ENCODE measurements at regions not wholly inside any gene's neighbourhood (a gene's known extent, or its start where the extent isn't known, plus 50 kb on each side); places are given as distances from the start of the nearest gene placed in this dataset.

GRCh38 chr5:2187156-2187555 lies 304.4 kb upstream of the IRX4 start:
- in situ Hi-C loops (cut with HindIII; ENCODE audit: low pct_ligation_motif_present, low pct_unique_long_range_greater_than_20kb, low sequenced_read_pairs) = no loop called here
- DNase-seq = no peak

- in situ Hi-C loops (cut with HindIII; ENCODE audit: low pct_ligation_motif_present, low pct_unique_long_range_greater_than_20kb, low sequenced_read_pairs) = no loop called here
Measured at GRCh38 chr5:2186472-2187015, 303.8 kb upstream of the IRX4 start.

GRCh38 chr5:2185646-2186471 lies 303.1 kb upstream of the IRX4 start:
- in situ Hi-C loops (cut with HindIII; ENCODE audit: low pct_ligation_motif_present, low pct_unique_long_range_greater_than_20kb, low sequenced_read_pairs) = no loop called here
- no peak for DNase-seq

More at GRCh38 chr5:2186472-2187015, 303.8 kb upstream of the IRX4 start:
- DNase-seq = no peak

- no peak for DNase-seq
- in situ Hi-C loops (cut with HindIII; ENCODE audit: low pct_ligation_motif_present, low pct_unique_long_range_greater_than_20kb, low sequenced_read_pairs) = no loop called here
Measured at GRCh38 chr5:2184563-2185540, 302.1 kb upstream of the IRX4 start.

GRCh38 chr5:2184026-2184366 lies 301.3 kb upstream of the IRX4 start:
- no peak for DNase-seq
- in situ Hi-C loops (cut with HindIII; ENCODE audit: low pct_ligation_motif_present, low pct_unique_long_range_greater_than_20kb, low sequenced_read_pairs) = no loop called here

GRCh38 chr5:2183154-2184025 lies 300.7 kb upstream of the IRX4 start:
- DNase-seq = no peak
- in situ Hi-C loops (cut with HindIII; ENCODE audit: low pct_ligation_motif_present, low pct_unique_long_range_greater_than_20kb, low sequenced_read_pairs) = no loop called here

- DNase-seq = no peak
- in situ Hi-C loops (cut with HindIII; ENCODE audit: low pct_ligation_motif_present, low pct_unique_long_range_greater_than_20kb, low sequenced_read_pairs) = no loop called here
Measured at GRCh38 chr5:2182020-2182419, 299.3 kb upstream of the IRX4 start.

GRCh38 chr5:2181557-2181956 lies 298.8 kb upstream of the IRX4 start:
- in situ Hi-C loops (cut with HindIII; ENCODE audit: low pct_ligation_motif_present, low pct_unique_long_range_greater_than_20kb, low sequenced_read_pairs) = no loop called here
- no peak for DNase-seq

- in situ Hi-C loops (cut with HindIII; ENCODE audit: low pct_ligation_motif_present, low pct_unique_long_range_greater_than_20kb, low sequenced_read_pairs) = no loop called here
- DNase-seq = no peak
Measured at GRCh38 chr5:2181149-2181548, 298.4 kb upstream of the IRX4 start.

GRCh38 chr5:2180456-2180855 lies 297.7 kb upstream of the IRX4 start:
- no peak for DNase-seq
- in situ Hi-C loops (cut with HindIII; ENCODE audit: low pct_ligation_motif_present, low pct_unique_long_range_greater_than_20kb, low sequenced_read_pairs) = no loop called here

- in situ Hi-C loops (cut with HindIII; ENCODE audit: low pct_ligation_motif_present, low pct_unique_long_range_greater_than_20kb, low sequenced_read_pairs) = no loop called here
- no peak for DNase-seq
Measured at GRCh38 chr5:2179861-2180260, 297.1 kb upstream of the IRX4 start.

GRCh38 chr5:2178528-2178927 lies 295.8 kb upstream of the IRX4 start:
- in situ Hi-C loops (cut with HindIII; ENCODE audit: low pct_ligation_motif_present, low pct_unique_long_range_greater_than_20kb, low sequenced_read_pairs) = no loop called here

GRCh38 chr5:2178071-2178477 lies 295.3 kb upstream of the IRX4 start:
- in situ Hi-C loops (cut with HindIII; ENCODE audit: low pct_ligation_motif_present, low pct_unique_long_range_greater_than_20kb, low sequenced_read_pairs) = no loop called here
- no peak for DNase-seq

More at GRCh38 chr5:2178528-2178927, 295.8 kb upstream of the IRX4 start:
- DNase-seq = no peak

- no peak for DNase-seq
- in situ Hi-C loops (cut with HindIII; ENCODE audit: low pct_ligation_motif_present, low pct_unique_long_range_greater_than_20kb, low sequenced_read_pairs) = no loop called here
Measured at GRCh38 chr5:2177244-2177643, 294.5 kb upstream of the IRX4 start.

- in situ Hi-C loops (cut with HindIII; ENCODE audit: low pct_ligation_motif_present, low pct_unique_long_range_greater_than_20kb, low sequenced_read_pairs) = no loop called here
- DNase-seq = no peak
Measured at GRCh38 chr5:2176581-2176980, 293.9 kb upstream of the IRX4 start.

GRCh38 chr5:2175842-2176404 lies 293.2 kb upstream of the IRX4 start:
- in situ Hi-C loops (cut with HindIII; ENCODE audit: low pct_ligation_motif_present, low pct_unique_long_range_greater_than_20kb, low sequenced_read_pairs) = no loop called here
- no peak for DNase-seq

GRCh38 chr5:2175041-2175440 lies 292.3 kb upstream of the IRX4 start:
- no peak for DNase-seq
- in situ Hi-C loops (cut with HindIII; ENCODE audit: low pct_ligation_motif_present, low pct_unique_long_range_greater_than_20kb, low sequenced_read_pairs) = no loop called here

- no peak for DNase-seq
- in situ Hi-C loops (cut with HindIII; ENCODE audit: low pct_ligation_motif_present, low pct_unique_long_range_greater_than_20kb, low sequenced_read_pairs) = no loop called here
Measured at GRCh38 chr5:2174538-2174937, 291.8 kb upstream of the IRX4 start.
